Embryonic facial prominence (tissue), 1 donor: ENCODE measurements at regions not wholly inside any gene's neighbourhood (a gene's known extent, or its start where the extent isn't known, plus 50 kb on each side); places are given as distances from the start of the nearest gene placed in this dataset.

Experiments
- DNase-seq: peaks from one replicate; pipeline ENCODE4 v3.0.0-alpha.2; 2016; ENCODE audit errors: extremely low spot score

DNA sequence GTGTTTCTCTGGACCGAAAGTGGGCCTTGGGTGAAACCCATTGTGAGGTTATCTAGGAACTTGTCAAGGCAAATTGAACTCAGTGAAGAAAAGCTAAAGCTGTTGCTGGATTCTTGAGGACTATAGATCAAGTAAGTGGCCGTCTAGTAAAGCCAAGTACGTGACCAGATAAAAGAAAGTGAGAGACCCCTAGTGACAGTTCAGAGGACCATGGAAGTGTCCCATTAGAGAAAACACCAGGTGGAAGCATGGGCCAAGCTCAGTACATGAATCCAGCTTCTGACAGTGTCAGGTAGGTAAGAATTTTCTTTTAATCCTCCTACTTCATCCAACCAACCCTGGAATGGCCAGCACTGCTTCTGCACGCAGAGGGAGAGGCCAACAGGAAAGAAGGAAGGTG, 349.3 kb upstream of the RGMA start:
- DNase-seq, result no peak

DNA sequence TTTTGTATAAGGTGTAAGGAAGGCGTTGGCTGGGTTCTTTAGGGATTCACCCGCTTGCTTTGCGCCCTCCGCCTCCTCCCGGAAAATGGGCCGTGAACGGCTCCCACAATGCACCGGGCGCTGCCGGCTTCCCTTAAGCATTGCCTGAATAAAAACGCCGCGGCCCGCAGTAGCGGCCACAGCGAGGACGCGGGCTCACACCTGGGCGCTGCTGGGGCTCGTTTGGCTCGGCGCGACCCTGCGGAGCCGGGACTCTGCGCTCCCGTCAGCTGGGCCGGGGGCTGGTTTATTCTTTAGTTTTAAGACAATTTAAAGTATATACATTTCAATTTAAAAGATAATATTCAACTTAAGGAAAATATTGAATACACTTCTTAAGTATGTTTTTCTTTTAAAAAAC, 343.5 kb upstream of the RGMA start:
- DNase-seq, result no peak

DNA sequence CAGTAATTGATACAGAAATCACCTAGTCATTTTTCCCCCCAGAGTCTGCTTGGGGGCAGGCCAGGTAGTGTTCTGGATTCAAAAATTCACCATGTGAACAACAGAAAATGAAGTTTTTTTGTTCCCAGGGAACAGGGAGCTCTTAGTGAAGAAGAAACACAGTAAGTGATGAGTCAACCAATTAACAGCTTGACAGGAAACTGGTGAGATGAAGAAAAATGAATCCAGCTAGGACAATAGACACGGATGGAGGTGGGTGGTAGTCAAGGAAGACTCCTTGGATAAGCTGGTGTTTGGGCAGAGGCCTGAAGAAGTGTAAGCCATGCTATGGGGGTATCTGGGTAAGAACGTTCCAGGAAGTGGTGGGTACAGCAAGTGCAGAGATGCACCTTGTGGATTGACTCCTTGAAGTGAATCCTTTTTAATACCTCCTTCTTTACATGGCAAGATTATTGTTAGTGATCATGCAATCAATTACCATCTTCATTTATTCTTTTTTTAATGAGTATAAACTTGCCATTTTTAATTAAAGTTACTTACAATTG, 339.9 kb upstream of the RGMA start:
- no peak for DNase-seq

DNA sequence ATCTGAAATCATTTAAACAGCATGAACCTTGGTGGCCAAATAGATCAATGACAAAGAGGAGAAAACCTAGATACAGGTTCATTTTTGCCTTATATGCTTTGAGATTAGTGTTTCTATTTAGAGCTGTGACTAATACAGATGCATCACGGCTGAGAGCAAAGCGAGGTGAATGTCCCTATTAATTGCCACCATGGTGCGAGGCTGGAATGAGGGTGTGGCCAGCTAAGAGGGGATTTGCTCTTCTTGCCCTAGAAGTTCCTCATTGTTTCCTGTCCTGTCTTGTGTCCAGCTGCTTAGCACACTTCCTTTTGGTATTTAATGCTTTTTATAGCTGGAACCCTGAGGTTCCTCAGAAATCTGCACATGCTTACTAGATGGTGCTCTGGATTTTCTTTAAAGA, 339.1 kb upstream of the RGMA start:
- no peak for DNase-seq

DNA sequence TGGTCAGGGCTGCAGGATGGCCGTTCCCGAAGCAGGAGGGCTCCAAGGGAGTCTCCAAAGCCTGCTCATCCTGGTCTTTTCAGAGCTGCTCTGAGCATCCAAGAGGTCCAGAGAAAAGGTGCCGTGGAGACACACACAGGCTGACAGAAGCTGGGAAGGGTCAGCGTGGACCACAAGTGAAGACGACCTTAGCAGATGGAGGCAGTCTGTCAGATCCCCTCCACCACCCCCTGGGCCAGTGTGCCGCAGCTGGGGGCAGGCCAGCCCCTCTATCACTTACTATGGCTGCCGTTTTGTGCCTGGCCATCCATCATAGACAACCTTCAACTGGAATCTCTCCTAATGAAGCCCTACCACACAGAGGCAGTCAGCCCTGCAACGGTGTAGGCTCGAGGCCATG, 335.1 kb upstream of the RGMA start:
- no peak for DNase-seq

DNA sequence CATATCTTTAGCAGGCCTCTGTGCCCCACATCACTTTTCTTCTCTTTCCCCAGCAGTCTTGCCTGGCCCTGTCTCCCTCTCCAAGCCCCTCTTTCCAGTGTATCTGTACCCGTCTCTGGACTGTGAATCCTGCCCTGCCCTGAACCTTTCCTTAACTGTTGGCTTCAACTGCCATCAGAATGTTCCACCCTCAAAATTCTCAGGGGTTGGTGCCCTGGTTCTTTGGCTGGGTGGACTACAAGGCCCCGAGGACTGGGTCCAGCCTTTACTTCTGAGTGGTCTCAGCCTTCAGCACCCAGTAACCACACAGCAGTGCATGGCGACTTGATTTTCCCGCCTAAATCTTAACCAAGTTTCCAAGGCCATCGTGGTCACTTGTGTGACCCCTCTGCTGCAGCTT, 333.5 kb upstream of the RGMA start:
- DNase-seq, result no peak

DNA sequence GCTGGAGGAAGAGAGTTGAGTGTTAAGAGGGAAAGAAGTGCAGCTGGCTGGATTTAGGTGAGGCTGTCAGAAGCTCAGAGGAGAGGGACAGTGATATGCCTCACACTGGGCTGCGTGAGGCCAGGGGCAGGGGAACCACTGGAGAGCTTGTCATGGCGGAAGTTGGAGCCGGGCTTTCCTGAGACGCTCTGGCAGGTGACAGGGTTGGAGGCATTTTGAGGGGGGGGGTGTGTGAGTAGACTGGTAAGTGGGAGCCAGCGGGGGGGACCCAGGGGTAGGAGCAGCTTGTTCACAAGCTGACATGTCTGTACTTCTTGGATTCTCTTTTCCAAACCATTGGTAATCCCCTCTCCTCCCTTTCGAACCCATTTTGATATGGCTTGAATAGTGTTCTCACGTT, 331.5 kb upstream of the RGMA start:
- no peak for DNase-seq

DNA sequence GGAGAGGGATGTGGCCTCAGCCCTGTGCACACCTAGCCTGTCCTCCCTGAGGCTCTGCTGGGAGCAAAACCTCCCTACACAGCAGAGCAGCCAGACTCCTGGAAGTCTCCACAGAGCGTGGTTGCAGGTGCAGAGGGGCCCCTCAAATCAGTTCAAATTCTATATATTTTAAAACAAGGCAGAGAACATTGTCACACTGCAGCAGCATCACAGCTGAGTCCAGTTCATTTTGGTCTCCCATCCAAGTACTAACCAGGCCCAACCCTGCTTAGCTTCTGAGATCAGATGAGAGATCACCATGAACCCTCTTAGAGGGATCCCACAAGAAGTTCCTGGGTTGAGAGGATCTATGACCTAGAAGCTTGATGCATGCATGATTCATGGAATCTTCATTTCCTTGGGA, 331.0 kb upstream of the RGMA start:
- DNase-seq, result no peak

DNA sequence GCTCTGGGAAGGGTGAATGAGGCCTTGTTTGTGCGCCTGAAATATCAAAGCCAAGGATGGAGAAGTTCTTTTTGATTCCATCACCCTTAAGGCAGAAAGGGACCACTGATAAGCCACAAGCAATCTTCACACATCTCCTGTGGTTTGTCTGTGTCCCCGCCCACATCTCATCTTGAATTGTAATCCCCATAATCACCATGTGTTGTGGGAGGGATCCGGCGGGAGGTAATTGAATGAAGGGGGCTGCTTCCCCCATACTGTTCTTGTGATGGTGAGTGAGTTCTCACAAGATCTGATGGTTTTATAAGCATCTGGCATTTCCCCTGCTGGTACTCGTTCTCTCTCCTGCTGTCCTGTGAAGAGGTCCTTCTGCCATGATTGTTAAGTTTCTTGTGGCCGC, 329.6 kb upstream of the RGMA start:
- no peak for DNase-seq

DNA sequence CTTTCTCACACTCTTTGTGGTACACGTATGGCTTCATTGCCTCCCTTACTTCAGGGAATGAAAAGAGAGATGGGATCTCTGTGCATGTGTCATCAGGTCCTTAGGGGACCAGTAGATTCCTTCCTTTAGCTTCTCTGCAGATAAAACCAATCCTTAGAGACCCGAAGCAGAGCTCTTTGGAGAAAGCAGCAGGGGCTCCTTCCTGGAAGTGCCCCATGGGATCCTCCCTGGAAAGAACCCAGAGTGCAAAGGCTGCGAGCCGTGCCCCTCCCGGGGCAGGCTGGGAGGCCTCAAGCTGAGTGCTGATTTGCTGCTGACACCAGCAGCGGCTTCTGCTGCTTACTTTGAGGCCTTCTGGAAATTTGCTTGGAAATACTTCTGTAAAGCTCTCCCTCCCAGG, 328.6 kb upstream of the RGMA start:
- no peak for DNase-seq

DNA sequence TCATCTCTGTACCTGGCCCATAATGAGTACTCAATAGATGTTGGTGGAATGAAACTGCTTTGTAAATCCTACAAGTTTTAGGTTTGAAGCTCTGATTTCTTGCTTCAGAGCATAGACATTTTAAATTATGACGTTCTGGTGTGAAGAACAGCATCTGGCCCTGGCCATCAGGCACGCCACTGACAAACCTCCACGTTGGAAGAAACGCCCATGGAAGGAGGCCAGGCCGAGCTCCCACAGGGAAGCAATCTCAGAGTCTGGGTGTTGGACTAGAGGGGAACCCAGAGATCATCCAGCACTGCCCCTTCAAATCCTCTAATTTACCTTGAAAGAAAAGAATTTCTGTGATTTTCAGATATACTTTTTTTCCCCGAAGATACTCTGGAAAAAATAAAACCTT, 328.1 kb upstream of the RGMA start:
- DNase-seq, result no peak

DNA sequence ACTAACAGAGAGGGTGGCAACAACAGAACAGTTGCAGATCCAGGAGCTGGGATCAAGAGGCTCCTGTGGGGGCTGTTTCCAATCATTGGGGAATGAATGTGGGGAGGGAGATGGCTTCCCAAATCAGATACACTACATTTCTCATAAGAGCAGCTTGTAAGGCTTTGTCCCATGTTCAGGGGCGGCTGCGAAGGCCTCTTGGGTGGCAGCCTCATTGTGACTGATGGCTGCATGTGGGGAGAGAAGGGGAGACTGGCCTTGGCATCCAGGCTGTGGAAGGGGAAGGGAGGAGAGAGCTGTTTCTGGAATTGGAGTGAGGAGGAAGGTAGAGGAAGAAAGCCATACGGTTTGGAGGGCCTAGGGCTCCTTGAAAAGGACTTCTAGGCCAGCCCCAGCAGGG, 326.6 kb upstream of the RGMA start:
- DNase-seq, result no peak

DNA sequence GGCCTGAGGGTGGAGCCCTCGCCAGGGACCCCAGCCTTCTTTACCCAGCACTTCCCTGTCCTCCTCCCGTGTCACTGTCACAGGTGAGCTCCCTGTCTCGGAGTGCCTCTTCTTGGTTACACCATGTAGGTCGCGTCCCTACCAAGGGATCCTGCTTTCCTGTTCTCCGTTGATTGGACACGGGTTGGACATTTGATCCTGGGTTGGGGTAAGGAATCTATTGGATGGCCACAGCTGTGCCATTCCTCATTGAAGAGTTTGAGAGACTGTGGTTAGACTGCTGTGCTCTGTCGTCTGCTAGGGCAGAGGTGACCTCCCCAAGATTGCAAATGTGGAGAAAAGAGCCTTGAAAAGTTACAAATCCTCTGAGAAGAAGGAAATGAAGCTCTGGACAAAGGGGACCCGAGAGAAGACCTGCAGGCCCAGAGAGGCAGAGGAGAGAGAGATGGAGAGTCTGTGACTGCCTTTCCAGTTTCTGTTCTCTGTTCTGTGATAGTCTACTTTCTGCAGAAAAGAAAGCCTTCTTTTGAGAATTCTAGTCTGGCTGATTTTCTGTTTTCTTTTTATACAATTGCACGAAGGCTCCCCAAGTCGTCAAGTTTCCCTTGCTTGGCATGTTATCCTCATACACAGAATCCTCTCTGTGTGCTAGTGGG, 325.7 kb upstream of the RGMA start:
- DNase-seq, result no peak

DNA sequence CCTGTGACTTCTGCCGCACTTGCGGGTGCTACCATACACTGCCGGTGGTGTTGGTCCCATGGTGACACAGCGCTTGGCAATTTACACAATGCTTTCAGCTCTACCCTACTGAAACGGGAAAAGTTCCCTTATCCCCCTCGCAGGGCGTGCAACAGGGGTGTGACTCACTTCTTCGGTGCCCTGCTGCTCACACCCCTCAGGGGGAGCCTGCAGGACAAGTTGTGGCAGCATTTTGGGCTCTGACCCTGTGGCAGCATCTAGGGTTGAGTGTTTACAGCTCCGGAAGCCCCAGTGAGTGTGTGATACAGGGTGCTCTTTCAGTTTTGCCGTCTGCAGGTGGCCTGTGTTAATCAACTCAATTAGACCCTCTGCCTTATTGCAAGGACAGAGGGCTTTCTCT, 324.7 kb upstream of the RGMA start:
- DNase-seq, result no peak

DNA sequence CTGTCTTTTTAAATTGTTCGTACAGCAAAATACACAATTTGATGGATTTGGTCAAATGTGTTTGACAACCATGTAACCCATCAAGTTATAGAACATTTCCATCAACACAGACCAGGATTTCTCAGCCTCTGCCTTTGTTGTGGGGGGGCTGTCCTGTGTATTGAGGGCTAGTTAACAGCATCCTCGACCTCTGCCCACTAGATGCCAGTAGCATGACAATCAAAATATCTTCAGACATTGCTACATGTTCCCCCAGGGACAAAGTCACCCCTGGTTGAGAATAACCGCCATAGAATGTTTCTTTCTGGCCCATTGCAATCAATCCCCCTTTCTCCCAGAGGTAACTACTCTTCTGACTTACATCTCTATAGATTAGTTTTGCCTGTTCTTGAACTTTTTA, 310.1 kb upstream of the RGMA start:
- no peak for DNase-seq

DNA sequence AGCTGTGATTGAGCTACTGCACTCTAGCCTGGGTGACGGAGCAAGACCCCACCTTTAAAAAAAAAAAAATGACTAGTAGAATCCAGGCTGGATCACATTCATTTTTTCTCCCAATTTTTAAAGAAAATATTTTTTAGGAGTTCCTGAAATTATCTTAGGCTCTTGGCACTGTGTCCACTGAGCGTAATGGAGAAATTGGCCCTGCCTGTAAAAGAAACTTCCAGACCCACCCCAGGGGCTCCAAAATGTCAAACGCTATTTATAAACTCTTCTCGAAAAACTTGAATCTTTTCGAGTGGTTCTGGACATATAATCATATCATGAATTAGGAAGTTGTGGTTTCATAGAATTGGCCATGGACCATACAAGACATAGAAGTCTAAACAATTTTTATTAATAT, 300.2 kb upstream of the RGMA start:
- no peak for DNase-seq

DNA sequence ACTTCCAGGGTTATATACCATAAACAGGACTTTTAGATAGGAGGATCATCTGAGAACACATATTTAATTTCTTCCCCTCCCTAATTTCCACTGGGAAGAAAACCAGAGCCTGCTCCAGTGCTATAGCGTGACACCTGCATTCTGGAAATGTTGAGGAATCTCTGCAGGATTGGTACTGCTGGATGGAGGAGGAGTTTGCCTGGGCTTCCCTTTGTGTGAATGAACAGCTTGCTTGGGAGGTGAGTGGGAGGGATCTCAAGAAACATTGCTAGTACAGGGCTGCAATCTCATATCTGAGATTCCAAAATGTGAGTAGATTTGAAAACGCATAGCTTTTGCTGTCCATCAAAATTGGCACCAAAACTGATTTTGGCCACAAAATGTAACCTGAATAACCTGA, 295.9 kb upstream of the RGMA start:
- DNase-seq, result no peak

DNA sequence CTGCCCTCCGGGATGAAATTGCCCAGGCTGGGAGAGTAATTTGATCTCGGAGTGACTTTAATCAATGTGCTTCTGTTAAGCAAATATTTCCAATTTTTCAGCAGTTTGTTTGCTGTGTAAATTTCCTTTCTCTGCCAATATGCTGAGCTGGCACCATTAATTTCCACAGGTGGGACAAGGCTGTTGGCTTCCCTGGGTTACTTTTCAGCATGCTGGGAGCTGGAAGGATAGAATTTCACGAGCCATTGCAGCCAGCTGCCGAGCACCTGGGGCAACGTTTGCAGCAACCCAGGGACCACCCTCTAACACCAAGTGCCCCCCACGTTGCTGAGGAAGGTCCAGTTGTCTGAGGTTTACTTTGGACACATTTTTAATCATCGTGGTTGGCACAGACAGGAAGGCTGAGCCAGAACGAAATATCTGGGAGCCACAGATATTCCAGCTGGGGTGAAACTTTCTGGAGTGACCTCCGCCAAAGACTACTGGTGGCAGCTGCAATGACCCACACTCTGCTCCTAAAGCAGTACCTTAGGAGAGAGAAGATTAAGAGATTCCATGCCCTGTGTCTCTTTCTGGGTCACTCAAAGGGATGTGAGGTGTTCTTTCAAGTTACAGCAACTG, 293.3 kb upstream of the RGMA start:
- DNase-seq, result no peak

DNA sequence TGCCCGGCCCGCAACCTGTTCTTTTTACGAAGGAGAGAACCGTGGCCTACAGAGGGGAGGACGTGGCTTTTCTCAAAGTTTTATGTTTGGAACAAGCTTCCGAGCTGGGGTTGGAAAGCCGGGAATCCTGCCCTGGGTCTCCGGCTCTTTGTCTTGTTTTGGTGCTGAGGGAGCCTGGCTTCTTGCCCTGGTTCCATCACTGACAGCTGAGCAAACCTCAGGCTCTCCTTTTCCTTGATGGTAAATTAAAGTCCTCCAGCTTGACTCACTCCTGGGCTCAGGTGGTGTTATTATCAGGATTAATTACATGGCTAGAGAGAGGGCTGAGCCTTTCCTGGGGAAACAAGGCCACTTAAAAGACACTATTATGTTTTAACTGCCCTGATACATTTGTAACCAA, 289.5 kb upstream of the RGMA start:
- DNase-seq, result no peak

DNA sequence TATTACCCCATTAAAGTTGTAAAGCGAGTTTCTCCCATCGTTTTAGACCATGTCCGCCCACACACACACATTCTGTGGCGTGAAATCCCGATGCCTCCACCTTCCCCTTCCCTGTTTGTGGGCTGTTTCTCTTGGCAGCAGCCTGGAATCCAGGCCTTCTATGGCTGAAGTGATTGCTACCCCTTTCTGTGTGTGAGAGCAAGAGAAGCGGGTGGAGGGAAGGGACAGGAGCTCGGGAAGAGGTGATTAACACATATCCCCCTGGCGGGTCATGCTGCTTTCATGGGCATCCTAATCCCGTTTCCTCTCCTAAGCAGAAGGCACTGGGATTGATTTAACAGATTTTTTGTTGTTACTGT, 283.8 kb upstream of the RGMA start:
- DNase-seq, result no peak

DNA sequence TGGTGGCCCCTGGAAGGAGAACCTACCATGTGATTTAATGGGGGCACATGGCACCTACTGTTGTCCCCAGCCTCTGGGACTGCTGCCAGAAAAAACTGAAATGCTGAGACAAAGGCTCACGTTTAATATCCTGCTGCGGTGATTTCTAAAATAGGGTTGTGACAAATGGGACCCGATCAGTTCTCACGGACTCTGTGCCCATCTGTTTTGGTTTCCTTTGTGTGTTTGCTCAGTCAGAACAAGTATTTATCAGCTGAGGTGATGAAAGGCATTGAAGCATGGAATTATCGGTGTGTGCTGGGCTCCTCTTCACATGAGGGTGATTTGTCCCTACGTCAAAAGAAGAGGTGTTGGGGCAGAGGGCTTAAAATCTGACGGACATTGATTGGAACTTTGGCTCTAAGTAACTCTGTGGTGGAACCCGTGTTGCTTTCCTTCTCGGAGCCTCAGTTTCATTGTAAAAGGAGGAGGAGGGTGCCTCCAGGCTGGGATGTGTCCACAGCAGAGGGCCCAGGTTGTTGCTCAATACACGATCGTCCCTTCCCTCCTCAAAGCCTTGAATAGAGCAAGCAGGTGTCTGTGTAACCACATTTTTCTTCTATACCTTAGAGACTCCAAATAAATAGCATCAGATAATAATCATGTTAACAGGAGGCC, 283.3 kb upstream of the RGMA start:
- no peak for DNase-seq

DNA sequence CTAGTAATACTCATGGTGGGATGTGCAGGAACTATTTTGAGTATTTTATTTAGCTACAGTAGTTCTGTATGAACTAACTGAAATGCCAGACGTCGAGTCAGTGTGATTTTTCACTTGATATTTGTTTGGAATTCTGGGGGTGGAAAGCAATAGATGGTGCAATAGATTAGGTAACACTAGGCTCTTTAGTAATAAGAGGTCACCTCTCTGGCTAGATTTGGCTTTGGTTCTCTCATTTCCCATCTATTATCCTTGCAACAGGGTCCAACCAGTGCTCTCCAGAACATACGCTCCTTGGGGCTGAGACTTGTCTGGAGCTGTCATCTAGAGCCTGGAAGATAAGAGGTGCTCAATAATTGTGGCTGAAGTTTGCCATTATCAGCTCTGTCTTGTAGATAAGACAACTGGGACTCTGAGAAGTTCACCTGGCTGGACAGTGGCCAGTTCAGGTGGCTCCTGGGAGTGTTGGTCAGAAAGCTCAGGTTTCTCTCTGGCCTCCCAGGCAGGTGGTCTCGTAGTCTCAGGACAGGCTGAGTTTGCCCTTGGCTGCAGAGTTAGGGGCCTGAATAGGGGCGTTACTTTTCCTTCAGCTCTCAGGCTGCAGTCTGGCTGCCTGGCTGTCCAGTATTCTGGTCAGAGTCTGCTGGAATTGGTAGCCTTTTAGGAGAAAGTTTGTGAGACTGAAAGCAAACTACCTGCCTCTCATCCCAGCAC, 277.5 kb upstream of the RGMA start:
- DNase-seq, result no peak

DNA sequence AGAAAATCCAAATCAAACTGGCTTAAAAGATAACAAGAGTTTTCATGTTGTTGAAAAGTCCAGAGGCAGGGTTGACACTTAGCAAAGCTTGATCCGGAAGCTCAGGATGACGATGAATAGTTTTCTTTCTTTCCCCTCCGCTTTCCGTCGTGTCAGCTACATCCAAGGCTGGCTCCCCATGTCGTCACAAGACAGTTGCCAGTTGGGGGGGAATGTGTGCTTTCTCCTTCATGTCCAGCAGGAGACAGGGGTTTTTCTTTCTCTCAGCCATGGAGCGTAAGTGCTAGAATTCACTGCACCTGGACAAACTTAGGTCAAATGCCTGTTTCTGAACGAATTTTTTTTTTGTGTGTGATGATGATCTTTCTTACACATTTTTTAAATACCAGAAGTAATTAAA, 273.8 kb upstream of the RGMA start:
- DNase-seq, result no peak
